ENCODE measurements at regions not wholly inside any gene's neighbourhood (a gene's known extent, or its start where the extent isn't known, plus 50 kb on each side); places are given as distances from the start of the nearest gene placed in this dataset.

GRCh38 chr6:109896341-109896740, 81.8 kb upstream of the GPR6 start:
- dilution Hi-C loops (cut with MboI; ENCODE audit: extremely low pct_ligation_motif_present, low sequenced_read_pairs) = no loop called here
- no peaks in the 10 kb centered on the region for H3K36me3 ChIP-seq (ENCODE audit: control insufficient read depth in 2 of 2, extremely low read depth in 1 of 2, insufficient read depth in 2 of 2, low read length in 2 of 2)
- no peak for FAIRE-seq
- no peak overlapping the region for H3K9ac ChIP-seq (ENCODE audit: control insufficient read depth, extremely low read depth, insufficient read depth, low read length)
- no peak overlapping the region for H3K4me3 ChIP-seq (ENCODE audit: control insufficient read depth in 2 of 3, extremely low read depth in 1 of 3, insufficient read depth in 2 of 3, low read depth in 1 of 3, low read length in 3 of 3)
- H3K4me2 ChIP-seq (ENCODE audit: control insufficient read depth, extremely low read depth, insufficient read depth, low read depth, low read length) = no peak overlapping the region
- no peak for DNase-seq (ENCODE audit: low read depth, low spot score)
- no peaks in the 10 kb centered on the region for H3K27me3 ChIP-seq (ENCODE audit: control insufficient read depth, extremely low read depth, insufficient read depth, low read length)
- H3K9me3 ChIP-seq (ENCODE audit: control insufficient read depth, low read depth, low read length) = no peaks in the 10 kb centered on the region
- no peak overlapping the region for H2AFZ ChIP-seq (ENCODE audit: control insufficient read depth, low read length)
- peaks cover 15% of the 10 kb centered on the region for H3K4me1 ChIP-seq (ENCODE audit: control insufficient read depth, extremely low read depth, insufficient read depth, low read length)
- TF ChIP-seq EZH2 (IDR thresholded peaks at IDR 0.05; ENCODE audit: low read length) (no peak), CTCF (optimal IDR thresholded peaks at IDR 0.05 in 1 of 3, IDR thresholded peaks at IDR 0.05 in 1 of 3, conservative IDR thresholded peaks at IDR 0.05 in 1 of 3; ENCODE audit: extremely low read depth in 1 of 3, insufficient read depth in 2 of 3, low read length in 3 of 3) (no peak)
- H4K20me1 ChIP-seq (ENCODE audit: control insufficient read depth, extremely low read depth, insufficient read depth, low read length) = no peaks in the 10 kb centered on the region
- H3K79me2 ChIP-seq (ENCODE audit: control insufficient read depth, insufficient read depth, low read length) = no peaks in the 10 kb centered on the region
- no peak overlapping the region for H3K27ac ChIP-seq (ENCODE audit: control insufficient read depth, insufficient read depth, low read length)
- no peaks in the 10 kb centered on the region for H3K9me1 ChIP-seq (ENCODE audit: control insufficient read depth, extremely low read depth, insufficient read depth, low read length)

GRCh38 chr6:109897025-109897424, 81.1 kb upstream of the GPR6 start:
- Histone ChIP-seq H3K4me2 (ENCODE audit: control insufficient read depth, extremely low read depth, insufficient read depth, low read depth, low read length) (no peak overlapping the region), H3K9ac (ENCODE audit: control insufficient read depth, extremely low read depth, insufficient read depth, low read length) (no peak overlapping the region), H3K36me3 (ENCODE audit: control insufficient read depth in 2 of 2, extremely low read depth in 1 of 2, insufficient read depth in 2 of 2, low read length in 2 of 2) (no peaks in the 10 kb centered on the region), H3K79me2 (ENCODE audit: control insufficient read depth, insufficient read depth, low read length) (no peaks in the 10 kb centered on the region), H3K4me3 (ENCODE audit: control insufficient read depth in 2 of 3, extremely low read depth in 1 of 3, insufficient read depth in 2 of 3, low read depth in 1 of 3, low read length in 3 of 3) (no peak overlapping the region), H4K20me1 (ENCODE audit: control insufficient read depth, extremely low read depth, insufficient read depth, low read length) (no peaks in the 10 kb centered on the region), H3K4me1 (ENCODE audit: control insufficient read depth, extremely low read depth, insufficient read depth, low read length) (peaks cover 15% of the 10 kb centered on the region), H3K9me3 (ENCODE audit: control insufficient read depth, low read depth, low read length) (no peaks in the 10 kb centered on the region), H3K27ac (ENCODE audit: control insufficient read depth, insufficient read depth, low read length) (no peak overlapping the region), H3K9me1 (ENCODE audit: control insufficient read depth, extremely low read depth, insufficient read depth, low read length) (no peaks in the 10 kb centered on the region), H3K27me3 (ENCODE audit: control insufficient read depth, extremely low read depth, insufficient read depth, low read length) (no peaks in the 10 kb centered on the region), H2AFZ (ENCODE audit: control insufficient read depth, low read length) (no peak overlapping the region)
- no peak for TF ChIP-seq CTCF (optimal IDR thresholded peaks at IDR 0.05 in 1 of 3, IDR thresholded peaks at IDR 0.05 in 1 of 3, conservative IDR thresholded peaks at IDR 0.05 in 1 of 3; ENCODE audit: extremely low read depth in 1 of 3, insufficient read depth in 2 of 3, low read length in 3 of 3)
- no peak for TF ChIP-seq EZH2 (IDR thresholded peaks at IDR 0.05; ENCODE audit: low read length)
- FAIRE-seq (no peak), DNase-seq (ENCODE audit: low read depth, low spot score) (no peak)
- dilution Hi-C loops (cut with MboI; ENCODE audit: extremely low pct_ligation_motif_present, low sequenced_read_pairs) = no loop called here

All from keratinocyte (primary cell).